T-helper 1 cell treated with Interleukin-12 subunit alpha and Interleukin-12 subunit beta and Interleukin-4 antibody, amounts not matched to agents 30 μg/mL and 1 μg/mL, for 36 hours (primary cell): ENCODE measurements at regions not wholly inside any gene's neighbourhood (a gene's known extent, or its start where the extent isn't known, plus 50 kb on each side); places are given as distances from the start of the nearest gene placed in this dataset.
A peak's percentile ranks its signal among the peaks of the same experiment; 100 is the strongest.
"Not testable (repeated sequence)": the region's sequence is repeated elsewhere in the genome, so short reads cannot be mapped to it uniquely, and the experiment has no call there.

Experiments used
- H3K27ac Mint-ChIP-seq: one replicate; pipeline ENCODE4 v1.8.0; 2021; ENCODE audit warnings: mild to moderate bottlenecking, mixed read lengths
- H3K27me3 Mint-ChIP-seq: one replicate; pipeline ENCODE4 v1.8.0; 2021; ENCODE audit warnings: low read depth, mixed read lengths
- H3K36me3 Mint-ChIP-seq: one replicate; pipeline ENCODE4 v1.8.0; 2021; ENCODE audit warnings: low read depth, mixed read lengths
- H3K4me1 Mint-ChIP-seq: one replicate; pipeline ENCODE4 v1.8.0; 2021; ENCODE audit warnings: low read depth, mixed read lengths
- H3K4me3 Mint-ChIP-seq: one replicate; pipeline ENCODE4 v1.8.0; 2021; ENCODE audit warnings: mild to moderate bottlenecking, moderate library complexity, mixed read lengths
- H3K9me3 Mint-ChIP-seq: one replicate; pipeline ENCODE4 v1.8.0; 2021; ENCODE audit warnings: mixed read lengths

DNA sequence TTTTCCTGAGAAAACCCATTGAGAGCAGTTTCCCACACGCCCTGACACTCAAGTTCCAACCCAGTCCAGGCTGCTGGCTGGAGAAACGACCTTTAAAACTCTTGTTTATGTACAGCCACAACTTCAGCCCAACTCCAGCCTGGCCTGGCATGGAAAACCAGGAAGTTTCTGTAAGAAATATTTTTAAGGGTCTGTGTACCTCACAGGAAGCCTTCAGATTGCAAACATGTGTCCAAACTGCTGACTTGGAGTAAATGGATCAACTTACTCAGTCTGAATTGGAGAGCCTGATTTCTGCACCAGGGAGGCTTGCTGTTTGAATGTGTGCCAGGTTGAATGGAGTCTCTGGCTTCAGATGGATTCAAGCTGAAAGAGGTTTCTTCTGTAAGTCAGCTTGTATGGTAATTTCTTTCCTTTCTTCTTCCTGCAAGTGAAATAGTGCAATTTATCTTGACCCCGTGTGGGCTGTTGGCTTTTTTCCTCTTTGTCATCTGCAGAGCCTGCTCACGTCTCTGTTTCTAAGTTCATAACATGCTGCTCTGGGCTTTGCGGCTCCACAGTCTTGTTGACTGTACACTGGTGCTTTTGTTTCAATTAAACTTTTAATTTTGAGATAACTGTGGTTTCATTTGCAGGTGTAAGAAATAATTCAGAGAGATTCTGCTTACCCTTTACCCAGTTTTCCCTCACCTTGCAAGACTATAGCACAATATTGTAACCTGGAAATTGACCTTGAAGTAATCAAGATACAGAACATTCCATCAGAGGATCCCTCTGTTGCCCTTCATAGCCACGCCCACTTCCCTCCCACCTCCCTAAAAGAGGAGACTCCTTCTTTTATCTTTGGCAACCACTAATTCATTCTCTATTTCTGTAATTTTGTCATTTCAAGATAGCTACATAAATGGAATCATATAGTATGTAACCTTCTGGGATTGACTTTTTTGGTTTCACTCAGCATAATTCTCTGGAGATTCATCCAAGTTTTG is 109.7 kb upstream of the PRMT8 start:
- peaks cover 29% of the 10 kb centered on the region for H3K27me3 Mint-ChIP-seq
- no peak overlapping the region for H3K4me3 Mint-ChIP-seq
- no peaks in the 10 kb centered on the region for H3K4me1 Mint-ChIP-seq
- H3K27ac Mint-ChIP-seq = no peak overlapping the region
- H3K36me3 Mint-ChIP-seq = no peaks in the 10 kb centered on the region
- H3K9me3 Mint-ChIP-seq = peaks cover 4% of the 10 kb centered on the region

DNA sequence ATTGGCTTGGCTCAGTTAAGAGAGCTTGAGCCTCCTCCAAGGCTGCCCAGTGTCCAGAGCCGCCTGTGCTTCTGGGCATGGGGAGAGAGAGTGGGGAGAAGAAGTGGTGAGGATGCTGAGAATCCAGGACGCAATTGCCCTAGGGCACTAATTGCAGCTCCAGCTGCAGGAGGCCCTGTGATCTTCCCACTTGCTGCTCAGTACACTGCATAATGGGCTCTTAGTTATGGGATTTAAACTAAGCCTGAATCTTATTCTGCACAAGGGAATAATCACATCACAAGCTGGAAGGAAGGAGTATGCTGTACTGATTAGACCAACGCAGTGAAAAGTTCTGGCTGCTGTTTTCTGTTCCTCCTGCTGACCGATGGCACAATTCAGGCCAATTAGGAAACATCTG is 101.0 kb upstream of the PRMT8 start:
- Mint-ChIP-seq H3K4me3 (no peak overlapping the region), H3K9me3 (peaks cover 4% of the 10 kb centered on the region), H3K4me1 (no peaks in the 10 kb centered on the region), H3K36me3 (no peaks in the 10 kb centered on the region), H3K27me3 (no peaks in the 10 kb centered on the region), H3K27ac (no peak overlapping the region)

DNA sequence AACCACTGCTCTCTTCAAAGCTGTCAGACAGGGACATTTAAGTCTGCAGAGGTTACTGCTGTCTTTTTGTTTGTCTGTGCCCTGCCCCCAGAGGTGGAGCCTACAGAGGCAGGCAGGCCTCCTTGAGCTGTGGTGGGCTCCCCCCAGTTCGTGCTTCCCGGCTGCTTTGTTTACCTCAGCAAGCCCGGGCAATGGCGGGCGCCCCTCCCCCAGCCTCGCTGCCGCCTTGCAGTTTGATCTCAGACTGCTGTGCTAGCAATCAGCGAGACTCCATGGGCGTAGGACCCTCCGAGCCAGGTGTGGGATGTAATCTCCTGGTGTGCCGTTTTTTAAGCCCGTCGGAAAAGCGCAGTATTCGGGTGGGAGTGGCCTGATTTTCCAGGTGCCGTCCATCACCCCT is 93.4 kb upstream of the PRMT8 start:
- H3K36me3 Mint-ChIP-seq, H3K9me3 Mint-ChIP-seq, H3K27ac Mint-ChIP-seq, H3K4me1 Mint-ChIP-seq, H3K4me3 Mint-ChIP-seq: not testable (repeated sequence)
- peaks cover 14% of the 10 kb centered on the region for H3K27me3 Mint-ChIP-seq

DNA sequence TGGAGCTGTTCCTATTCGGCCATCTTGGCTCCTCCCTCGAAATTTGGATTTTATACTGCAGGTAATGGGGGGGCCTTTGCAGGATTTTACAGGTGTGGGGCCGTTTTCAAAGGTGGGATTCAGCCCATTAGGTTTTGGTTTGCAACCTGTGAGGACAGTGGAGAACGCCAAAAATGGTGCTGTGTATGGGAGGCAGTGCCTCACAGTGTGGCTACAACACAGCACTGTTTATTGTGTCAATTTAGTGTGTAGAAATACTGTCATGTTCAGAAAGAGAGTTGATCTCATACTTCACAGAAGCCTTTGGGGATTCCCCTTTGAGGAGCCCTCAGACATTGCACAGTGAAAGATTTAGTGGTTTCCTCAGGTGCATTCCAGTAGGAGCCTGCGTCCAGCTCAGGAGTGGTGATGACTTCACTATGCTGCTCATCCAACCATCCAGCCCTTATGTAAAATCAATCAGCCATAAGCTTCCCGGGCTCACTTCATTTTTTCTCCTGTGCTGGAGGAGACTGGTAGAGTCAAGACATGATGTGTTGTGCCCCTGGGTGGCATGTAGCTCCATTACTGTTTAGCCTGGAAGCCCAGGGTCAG is 92.7 kb upstream of the PRMT8 start:
- H3K27me3 Mint-ChIP-seq = peaks cover 16% of the 10 kb centered on the region
- H3K9me3 Mint-ChIP-seq = peaks cover 6% of the 10 kb centered on the region
- H3K36me3 Mint-ChIP-seq = no peaks in the 10 kb centered on the region
- H3K27ac Mint-ChIP-seq = peak overlapping the region; percentile 45
- H3K4me1 Mint-ChIP-seq = peaks cover 8% of the 10 kb centered on the region
- peak overlapping the region; percentile 31 for H3K4me3 Mint-ChIP-seq

DNA sequence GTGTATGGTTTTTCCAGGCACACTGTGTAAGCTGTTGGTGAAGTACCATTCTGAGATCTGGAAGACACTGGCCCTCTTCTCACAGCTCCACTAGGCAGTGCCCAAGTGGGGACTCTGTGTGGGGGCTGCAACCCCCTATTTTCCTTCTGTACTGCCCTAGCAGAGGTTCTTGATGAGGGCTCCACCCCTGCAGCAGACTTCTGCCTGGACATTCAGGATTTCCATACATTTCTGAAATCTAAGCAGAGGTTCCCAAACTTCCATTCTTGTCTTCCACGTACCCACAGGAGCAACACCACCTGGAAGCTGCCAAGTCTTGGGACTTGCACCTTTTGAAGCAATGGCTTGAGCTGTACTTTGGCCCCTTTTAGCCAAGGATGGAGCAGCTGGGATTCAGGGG is 85.2 kb upstream of the PRMT8 start:
- H3K9me3 Mint-ChIP-seq = peaks cover 45% of the 10 kb centered on the region
- peaks cover 3% of the 10 kb centered on the region for H3K36me3 Mint-ChIP-seq
- peaks cover 4% of the 10 kb centered on the region for H3K27me3 Mint-ChIP-seq
- no peak overlapping the region for H3K4me3 Mint-ChIP-seq
- H3K4me1 Mint-ChIP-seq = no peaks in the 10 kb centered on the region
- no peak overlapping the region for H3K27ac Mint-ChIP-seq

DNA sequence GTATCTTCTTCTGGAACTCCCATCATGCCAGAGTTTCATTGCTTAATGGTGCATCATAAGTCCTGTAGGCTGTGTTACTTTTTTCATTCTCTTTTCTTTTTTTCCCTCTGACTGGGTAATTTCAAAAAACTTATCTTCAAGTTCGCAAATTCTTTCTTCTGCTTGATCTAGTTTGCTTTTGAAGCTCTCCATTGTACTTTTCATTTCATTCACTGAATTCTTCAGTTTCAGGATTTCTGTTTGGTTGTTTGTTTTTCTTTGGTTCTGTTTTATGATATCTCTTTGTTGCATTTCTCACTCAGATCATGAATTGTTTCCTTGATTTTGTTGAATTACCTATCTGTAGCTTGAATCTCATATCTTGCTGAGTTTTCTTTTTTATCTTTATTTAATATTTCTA is 83.3 kb upstream of the PRMT8 start:
- no peaks in the 10 kb centered on the region for H3K4me1 Mint-ChIP-seq
- H3K27me3 Mint-ChIP-seq = peaks cover under 1% of the 10 kb centered on the region
- peaks cover 3% of the 10 kb centered on the region for H3K36me3 Mint-ChIP-seq
- H3K27ac Mint-ChIP-seq = no peak overlapping the region
- no peak overlapping the region for H3K4me3 Mint-ChIP-seq
- H3K9me3 Mint-ChIP-seq = peaks cover 45% of the 10 kb centered on the region

DNA sequence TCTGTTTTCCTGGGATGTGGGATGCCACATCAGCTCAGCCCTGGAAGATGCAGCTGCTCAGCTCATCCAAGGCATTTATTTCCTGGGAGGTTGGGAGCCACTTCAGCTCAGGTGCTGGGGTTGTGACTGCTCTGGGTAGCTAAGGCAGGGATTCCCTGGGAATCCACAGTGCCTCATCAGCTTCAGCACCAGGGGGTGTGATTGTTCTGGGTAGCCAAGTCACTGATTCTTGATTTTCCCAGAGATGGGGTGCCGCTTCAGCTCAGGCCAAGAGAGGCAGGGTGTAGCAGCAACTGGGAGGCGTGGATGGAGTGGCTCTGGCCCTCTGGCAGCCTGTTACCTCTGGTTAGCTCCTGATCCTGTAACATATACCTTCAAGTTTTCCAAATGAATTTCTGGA is 81.3 kb upstream of the PRMT8 start:
- H3K27me3 Mint-ChIP-seq = peaks cover 8% of the 10 kb centered on the region

DNA sequence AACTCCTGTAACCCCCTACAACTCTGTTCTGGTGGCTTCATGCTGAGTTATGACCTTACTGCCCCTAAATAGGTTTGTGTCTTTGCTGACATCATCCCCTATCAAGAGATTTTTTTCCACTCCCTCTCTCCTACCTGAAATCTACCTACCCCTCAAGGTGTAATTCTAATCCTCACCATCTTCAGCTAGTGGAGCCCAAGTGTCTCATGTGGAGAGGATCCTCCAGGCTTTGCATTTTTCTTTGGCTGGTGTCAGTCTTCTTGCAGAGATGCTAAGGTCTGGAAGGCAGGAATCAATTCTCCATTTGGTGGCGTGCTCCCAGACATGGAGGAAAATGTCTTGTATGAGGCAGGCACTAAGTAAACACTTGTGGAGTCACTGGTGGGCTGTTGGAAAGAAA is 74.8 kb upstream of the PRMT8 start:
- Mint-ChIP-seq H3K27ac (no peak overlapping the region), H3K4me3 (no peak overlapping the region), H3K36me3 (no peaks in the 10 kb centered on the region), H3K9me3 (no peaks in the 10 kb centered on the region), H3K27me3 (peaks cover 9% of the 10 kb centered on the region), H3K4me1 (no peaks in the 10 kb centered on the region)

More for the DNA sequence above, 81.3 kb upstream of the PRMT8 start:
- no peak overlapping the region for H3K4me3 Mint-ChIP-seq
- H3K27ac Mint-ChIP-seq = no peak overlapping the region
- peaks cover 3% of the 10 kb centered on the region for H3K36me3 Mint-ChIP-seq
- peaks cover 41% of the 10 kb centered on the region for H3K9me3 Mint-ChIP-seq
- H3K4me1 Mint-ChIP-seq = no peaks in the 10 kb centered on the region

DNA sequence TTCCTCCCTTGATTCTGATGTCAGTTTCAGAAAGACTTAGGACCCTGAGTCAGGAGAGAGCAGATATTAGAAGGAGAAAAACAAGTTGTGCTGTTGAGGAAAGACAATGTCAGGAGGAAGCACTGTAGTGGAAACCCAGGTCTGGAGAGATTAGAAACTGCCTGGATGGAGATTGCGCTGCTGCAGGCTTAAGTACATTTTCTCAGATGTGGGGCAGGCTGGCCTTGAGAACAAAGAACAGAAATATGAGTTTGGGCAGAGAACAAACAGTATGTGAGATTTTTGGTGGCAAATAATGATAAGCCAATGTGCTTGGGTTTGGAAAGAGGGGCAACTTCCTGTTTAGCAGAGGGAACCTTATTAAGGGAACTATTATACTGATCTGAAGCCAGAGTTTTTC is 74.3 kb upstream of the PRMT8 start:
- Mint-ChIP-seq H3K4me1 (no peaks in the 10 kb centered on the region), H3K27ac (no peak overlapping the region), H3K27me3 (peaks cover 9% of the 10 kb centered on the region), H3K36me3 (no peaks in the 10 kb centered on the region), H3K4me3 (no peak overlapping the region), H3K9me3 (no peaks in the 10 kb centered on the region)

DNA sequence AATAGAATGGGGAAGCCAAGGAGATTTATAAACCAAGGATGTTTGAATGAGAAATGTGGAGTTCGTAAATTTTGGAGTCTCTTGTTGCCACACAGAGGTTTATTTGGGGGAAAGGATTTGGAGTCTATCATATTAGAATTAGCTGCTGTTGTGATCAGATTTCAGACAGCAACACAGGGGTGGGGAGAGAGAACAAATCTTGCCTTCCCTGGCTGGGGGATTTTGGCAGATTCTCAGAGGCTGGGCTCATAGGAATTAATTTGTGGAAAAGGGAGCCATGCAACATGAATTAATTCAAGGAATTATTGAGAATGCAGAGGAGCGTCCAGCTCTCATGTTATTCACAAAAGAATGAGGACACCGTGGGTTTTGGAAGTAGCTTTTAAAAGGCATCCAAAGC is 73.9 kb upstream of the PRMT8 start:
- peaks cover 9% of the 10 kb centered on the region for H3K27me3 Mint-ChIP-seq

DNA sequence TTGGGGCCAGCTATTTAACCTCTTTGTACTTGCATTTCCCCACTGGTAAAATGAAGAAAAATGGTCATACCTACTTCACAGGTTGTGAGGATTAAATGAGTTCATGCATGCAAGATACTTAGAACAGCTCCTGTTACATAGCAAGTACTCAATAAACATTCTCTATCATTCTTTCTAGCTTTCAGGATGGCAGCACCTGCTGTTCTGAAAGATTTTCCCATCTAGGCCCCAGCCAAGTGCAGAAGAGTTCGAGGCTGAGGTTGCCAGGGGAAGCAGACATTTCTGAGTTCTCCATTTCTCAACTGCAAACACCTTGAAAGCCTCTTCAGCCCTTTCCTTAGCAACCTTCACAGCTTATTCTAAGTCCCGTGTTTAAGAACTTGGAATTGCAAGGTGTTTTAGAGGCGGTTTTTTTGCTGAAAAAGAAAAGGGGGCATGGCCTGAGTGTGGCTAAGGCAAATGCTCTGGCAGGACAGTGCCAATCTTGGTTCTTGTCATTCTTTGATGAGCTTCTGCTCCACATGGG is 73.0 kb upstream of the PRMT8 start:
- Mint-ChIP-seq H3K4me1 (no peaks in the 10 kb centered on the region), H3K27ac (no peak overlapping the region), H3K4me3 (no peak overlapping the region), H3K9me3 (no peaks in the 10 kb centered on the region), H3K36me3 (no peaks in the 10 kb centered on the region), H3K27me3 (peaks cover 9% of the 10 kb centered on the region)

More for the DNA sequence above, 73.9 kb upstream of the PRMT8 start:
- Mint-ChIP-seq H3K9me3 (no peaks in the 10 kb centered on the region), H3K36me3 (no peaks in the 10 kb centered on the region), H3K27ac (no peak overlapping the region), H3K4me3 (no peak overlapping the region), H3K4me1 (no peaks in the 10 kb centered on the region)

DNA sequence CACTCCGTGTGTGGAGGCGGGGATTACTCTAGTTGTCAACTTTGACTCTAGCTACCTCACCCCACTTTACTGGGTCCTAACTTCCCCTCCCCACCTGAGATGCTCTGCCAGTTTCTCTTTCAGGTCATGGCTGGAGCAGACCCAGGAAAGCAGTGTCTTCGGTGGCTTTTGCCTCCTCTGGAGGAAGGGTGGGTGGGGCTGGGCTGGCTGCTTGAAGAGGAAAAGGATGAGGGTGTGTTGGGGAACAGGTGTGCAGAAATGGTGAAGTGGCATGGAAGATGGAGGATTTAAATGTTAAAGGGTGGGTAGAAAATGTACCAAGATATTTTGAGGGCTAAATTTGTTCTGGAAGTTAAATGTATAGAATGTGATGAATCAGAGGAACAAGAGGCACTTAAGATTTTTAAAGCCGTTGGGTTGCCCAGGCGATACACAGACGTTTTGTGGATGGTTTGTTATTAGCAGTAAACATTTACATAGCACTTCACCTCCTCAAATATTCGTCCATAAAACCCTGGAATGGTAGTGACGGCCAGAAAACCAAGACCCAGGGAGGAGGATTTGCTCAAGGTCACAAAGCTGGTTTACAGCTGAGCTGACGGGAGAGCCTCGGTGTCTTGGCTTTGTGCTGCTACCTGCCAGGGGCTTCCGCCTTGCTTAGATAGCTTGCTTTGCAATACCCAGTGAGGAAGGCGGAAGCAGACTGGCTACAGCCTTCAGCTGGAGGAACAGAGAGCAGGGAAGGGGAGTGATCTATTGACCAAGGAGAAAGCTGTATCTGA is 72.2 kb upstream of the PRMT8 start:
- Mint-ChIP-seq H3K27ac (no peak overlapping the region), H3K27me3 (peaks cover 5% of the 10 kb centered on the region), H3K36me3 (no peaks in the 10 kb centered on the region)

DNA sequence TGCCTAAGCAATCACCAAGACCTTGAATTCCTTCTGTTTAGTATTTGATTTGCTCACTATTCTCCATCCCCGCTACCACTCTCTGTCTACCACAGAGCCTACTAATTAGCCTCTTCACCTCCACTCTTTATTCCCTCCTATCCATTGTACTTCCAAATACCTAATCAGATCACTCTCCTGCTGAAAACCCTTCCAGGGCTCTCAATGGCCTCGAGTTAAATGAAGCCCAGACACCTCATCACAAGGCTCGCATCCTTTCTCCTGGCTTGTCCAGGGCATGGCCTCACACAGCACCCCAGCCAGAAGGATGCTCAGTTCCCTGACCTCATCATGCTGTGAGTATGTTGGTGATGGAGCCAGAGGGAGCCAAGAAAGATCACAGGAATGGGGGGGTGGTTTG is 71.4 kb upstream of the PRMT8 start:
- no peak overlapping the region for H3K27ac Mint-ChIP-seq
- H3K4me1 Mint-ChIP-seq = no peaks in the 10 kb centered on the region
- no peak overlapping the region for H3K4me3 Mint-ChIP-seq
- no peaks in the 10 kb centered on the region for H3K9me3 Mint-ChIP-seq
- peaks cover 1% of the 10 kb centered on the region for H3K27me3 Mint-ChIP-seq
- H3K36me3 Mint-ChIP-seq = no peaks in the 10 kb centered on the region

More for the DNA sequence above, 72.2 kb upstream of the PRMT8 start:
- Mint-ChIP-seq H3K9me3 (no peaks in the 10 kb centered on the region), H3K4me3 (no peak overlapping the region), H3K4me1 (no peaks in the 10 kb centered on the region)

DNA sequence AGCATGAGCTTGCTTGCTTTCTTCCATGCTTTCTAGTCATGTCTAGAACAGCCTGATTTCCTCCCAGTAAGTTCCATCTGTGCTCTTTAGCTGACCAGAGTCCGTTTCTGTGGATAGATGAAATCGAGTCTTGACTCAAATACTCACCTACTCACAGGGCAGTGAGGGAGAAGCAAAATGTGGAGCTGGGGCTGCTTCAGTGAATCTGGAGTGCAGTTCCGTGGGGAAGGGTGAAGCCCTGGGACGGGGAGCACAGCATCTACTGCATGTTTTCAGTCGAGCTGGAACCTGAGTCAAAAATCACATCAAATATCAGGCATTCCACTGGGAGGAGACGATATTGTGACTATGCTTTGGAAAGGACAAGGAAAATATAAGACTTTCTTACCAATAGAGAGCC is 70.3 kb upstream of the PRMT8 start:
- H3K36me3 Mint-ChIP-seq = no peaks in the 10 kb centered on the region
- no peaks in the 10 kb centered on the region for H3K4me1 Mint-ChIP-seq
- no peaks in the 10 kb centered on the region for H3K9me3 Mint-ChIP-seq
- H3K27me3 Mint-ChIP-seq = no peaks in the 10 kb centered on the region
- no peak overlapping the region for H3K4me3 Mint-ChIP-seq
- H3K27ac Mint-ChIP-seq = no peak overlapping the region
